Keratinocyte (primary cell): ENCODE measurements at regions not wholly inside any gene's neighbourhood (a gene's known extent, or its start where the extent isn't known, plus 50 kb on each side); places are given as distances from the start of the nearest gene placed in this dataset.

ENCODE experiments used
- DNase-seq: peaks from one replicate; pipeline ENCODE4 v3.0.0-alpha.2; 2011; ENCODE audit warnings: low read depth, missing footprints, low spot score
- FAIRE-seq: peaks from 2 replicates; lab custom pipeline; 2011; peaks lifted over from hg19 to GRCh38; lab: Jason Lieb, UNC
- H2AFZ ChIP-seq: 2 replicates; pipeline ENCODE4 v1.6.0; 2012; ENCODE audit warnings: low read length, control low read depth, inconsistent platforms; ENCODE audit not compliant: control insufficient read depth
- H3K27ac ChIP-seq: 2 replicates; pipeline ENCODE4 v1.5.1; 2011; ENCODE audit warnings: low read length; ENCODE audit not compliant: control insufficient read depth, insufficient read depth
- H3K27me3 ChIP-seq: 3 replicates; pipeline ENCODE4 v1.6.0; 2011; ENCODE audit warnings: low read length; ENCODE audit not compliant: control insufficient read depth, insufficient read depth; ENCODE audit errors: extremely low read depth
- H3K36me3 ChIP-seq, 2 experiments: 2 replicates in 1 of 2; 3 replicates in 1 of 2; pipeline ENCODE4 v1.5.1; 2011; ENCODE audit warnings: low read length in 2 of 2, mild to moderate bottlenecking in 1 of 2; ENCODE audit not compliant: control insufficient read depth in 2 of 2, insufficient read depth in 2 of 2; ENCODE audit errors: extremely low read depth in 1 of 2
- H3K4me1 ChIP-seq: 3 replicates; pipeline ENCODE4 v1.5.1; 2011; ENCODE audit warnings: low read length; ENCODE audit not compliant: control insufficient read depth, insufficient read depth; ENCODE audit errors: extremely low read depth
- H3K4me2 ChIP-seq: 3 replicates; pipeline ENCODE4 v1.6.0; 2011; ENCODE audit warnings: low read depth, low read length; ENCODE audit not compliant: control insufficient read depth, insufficient read depth; ENCODE audit errors: extremely low read depth
- H3K4me3 ChIP-seq, 3 experiments: fragments of 200-600 bp in 1 of 3; sonication (generic) in 1 of 3; 2 replicates in 2 of 3; 3 replicates in 1 of 3; pipeline ENCODE4 v1.5.1; 2011 to 2016; ENCODE audit warnings: low read length in 3 of 3, mild to moderate bottlenecking in 3 of 3, control low read depth in 2 of 3, inconsistent platforms in 1 of 3, low read depth in 1 of 3, mixed read lengths in 1 of 3, mixed run types in 1 of 3, moderate library complexity in 1 of 3; ENCODE audit not compliant: control insufficient read depth in 2 of 3, insufficient read depth in 2 of 3; ENCODE audit errors: extremely low read depth in 1 of 3
- H3K79me2 ChIP-seq: 2 replicates; pipeline ENCODE4 v1.6.0; 2012; ENCODE audit warnings: low read length; ENCODE audit not compliant: control insufficient read depth, insufficient read depth
- H3K9ac ChIP-seq: 3 replicates; pipeline ENCODE4 v1.6.0; 2011; ENCODE audit warnings: low read length; ENCODE audit not compliant: control insufficient read depth, insufficient read depth; ENCODE audit errors: extremely low read depth
- H3K9me1 ChIP-seq: 3 replicates; pipeline ENCODE4 v1.6.0; 2011; ENCODE audit warnings: low read length; ENCODE audit not compliant: control insufficient read depth, insufficient read depth; ENCODE audit errors: extremely low read depth
- H3K9me3 ChIP-seq: 2 replicates; pipeline ENCODE4 v1.5.1; 2012; ENCODE audit warnings: low read depth, low read length; ENCODE audit not compliant: control insufficient read depth
- H4K20me1 ChIP-seq: 3 replicates; pipeline ENCODE4 v1.6.0; 2011; ENCODE audit warnings: low read length; ENCODE audit not compliant: control insufficient read depth, insufficient read depth; ENCODE audit errors: extremely low read depth
- EZH2 ChIP-seq: IDR thresholded peaks from one replicate; pipeline ENCODE4 v1.6.1; 2012; ENCODE audit warnings: inconsistent platforms, mild to moderate bottlenecking, low read length, moderate library complexity
- dilution Hi-C: fragments of 300-500 bp; cut with MboI; formaldehyde crosslinking; loops from one replicate; pipeline ENCODE4 v1.7.0; 2020; ENCODE audit warnings: low sequenced_read_pairs; ENCODE audit not compliant: extremely low pct_ligation_motif_present
- TF ChIP-seq, protein P1 (sequence below), 3 experiments: IDR thresholded peaks in 1 of 3; conservative IDR thresholded peaks in 1 of 3; optimal IDR thresholded peaks in 1 of 3; 2 replicates in 2 of 3; 3 replicates in 1 of 3; pipeline versions ENCODE3 to v1.5.1; 2011; ENCODE audit warnings: low read length in 3 of 3, mild to moderate bottlenecking in 3 of 3, moderate library complexity in 2 of 3, control low read depth in 1 of 3, inconsistent platforms in 1 of 3; ENCODE audit not compliant: insufficient read depth in 2 of 3; ENCODE audit errors: extremely low read depth in 1 of 3

GRCh38 chr2:37851428-37851827 is 73.7 kb upstream of the RMDN2 start:
- Histone ChIP-seq H3K4me3 (no peak overlapping the region), H3K9me1 (no peaks in the 10 kb centered on the region), H2AFZ (no peak overlapping the region), H3K27ac (no peak overlapping the region), H4K20me1 (no peaks in the 10 kb centered on the region), H3K9ac (no peak overlapping the region), H3K4me1 (peaks cover 15% of the 10 kb centered on the region), H3K9me3 (no peaks in the 10 kb centered on the region), H3K36me3 (no peaks in the 10 kb centered on the region), H3K79me2 (no peaks in the 10 kb centered on the region), H3K27me3 (peaks cover 6% of the 10 kb centered on the region), H3K4me2 (no peak overlapping the region)
- no peak for FAIRE-seq
- no peak for TF ChIP-seq EZH2
- TF ChIP-seq, protein P1, sequence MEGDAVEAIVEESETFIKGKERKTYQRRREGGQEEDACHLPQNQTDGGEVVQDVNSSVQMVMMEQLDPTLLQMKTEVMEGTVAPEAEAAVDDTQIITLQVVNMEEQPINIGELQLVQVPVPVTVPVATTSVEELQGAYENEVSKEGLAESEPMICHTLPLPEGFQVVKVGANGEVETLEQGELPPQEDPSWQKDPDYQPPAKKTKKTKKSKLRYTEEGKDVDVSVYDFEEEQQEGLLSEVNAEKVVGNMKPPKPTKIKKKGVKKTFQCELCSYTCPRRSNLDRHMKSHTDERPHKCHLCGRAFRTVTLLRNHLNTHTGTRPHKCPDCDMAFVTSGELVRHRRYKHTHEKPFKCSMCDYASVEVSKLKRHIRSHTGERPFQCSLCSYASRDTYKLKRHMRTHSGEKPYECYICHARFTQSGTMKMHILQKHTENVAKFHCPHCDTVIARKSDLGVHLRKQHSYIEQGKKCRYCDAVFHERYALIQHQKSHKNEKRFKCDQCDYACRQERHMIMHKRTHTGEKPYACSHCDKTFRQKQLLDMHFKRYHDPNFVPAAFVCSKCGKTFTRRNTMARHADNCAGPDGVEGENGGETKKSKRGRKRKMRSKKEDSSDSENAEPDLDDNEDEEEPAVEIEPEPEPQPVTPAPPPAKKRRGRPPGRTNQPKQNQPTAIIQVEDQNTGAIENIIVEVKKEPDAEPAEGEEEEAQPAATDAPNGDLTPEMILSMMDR (optimal IDR thresholded peaks at IDR 0.05 in 1 of 3, IDR thresholded peaks at IDR 0.05 in 1 of 3, conservative IDR thresholded peaks at IDR 0.05 in 1 of 3; ENCODE audit: extremely low read depth in 1 of 3, insufficient read depth in 2 of 3, low read length in 3 of 3): no peak
- dilution Hi-C loops: loop anchor here (25.0 kb wide), 1 partner anchor 439 kb away; no protein-coding TSS in a partner anchor
- DNase-seq: no peak

GRCh38 chr2:37851828-37852584 is 73.1 kb upstream of the RMDN2 start:
- Histone ChIP-seq H3K9ac (no peak overlapping the region), H3K4me1 (peaks cover 15% of the 10 kb centered on the region), H3K4me3 (no peak overlapping the region), H3K36me3 (no peaks in the 10 kb centered on the region), H3K9me3 (no peaks in the 10 kb centered on the region), H3K79me2 (no peaks in the 10 kb centered on the region), H4K20me1 (no peaks in the 10 kb centered on the region), H3K27ac (no peak overlapping the region), H3K9me1 (no peaks in the 10 kb centered on the region), H3K27me3 (peaks cover 6% of the 10 kb centered on the region), H3K4me2 (no peak overlapping the region), H2AFZ (no peak overlapping the region)
- DNase-seq (no peak), FAIRE-seq (no peak)
- dilution Hi-C loops: loop anchor here (25.0 kb wide), 1 partner anchor 440 kb away; no protein-coding TSS in a partner anchor
- no peak for TF ChIP-seq EZH2
- TF ChIP-seq, protein P1 (optimal IDR thresholded peaks at IDR 0.05 in 1 of 3, IDR thresholded peaks at IDR 0.05 in 1 of 3, conservative IDR thresholded peaks at IDR 0.05 in 1 of 3; ENCODE audit: extremely low read depth in 1 of 3, insufficient read depth in 2 of 3, low read length in 3 of 3): no peak
